ENCODE measurements at regions not wholly inside any gene's neighbourhood (a gene's known extent, or its start where the extent isn't known, plus 50 kb on each side); places are given as distances from the start of the nearest gene placed in this dataset.

DNA sequence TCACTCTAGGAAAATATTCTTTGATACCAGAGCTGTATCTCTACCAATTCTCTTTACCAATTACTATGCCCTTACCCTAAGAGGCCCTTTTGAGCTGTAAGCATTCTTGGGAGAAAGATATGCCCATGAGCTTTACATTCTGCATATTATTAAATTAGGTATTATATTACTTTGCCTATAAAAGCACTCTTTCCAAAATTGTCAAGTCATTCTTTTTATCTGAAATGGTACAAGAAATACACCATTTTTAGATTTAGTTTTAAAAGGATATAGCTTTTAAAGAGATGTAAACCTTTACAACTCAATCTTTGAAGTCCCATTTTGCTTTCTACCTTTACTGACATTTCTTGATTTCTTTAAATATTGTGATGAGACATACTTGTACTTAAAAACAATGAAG is 343.5 kb downstream of the C12orf50 start:
- TF ChIP-seq, protein P1, sequence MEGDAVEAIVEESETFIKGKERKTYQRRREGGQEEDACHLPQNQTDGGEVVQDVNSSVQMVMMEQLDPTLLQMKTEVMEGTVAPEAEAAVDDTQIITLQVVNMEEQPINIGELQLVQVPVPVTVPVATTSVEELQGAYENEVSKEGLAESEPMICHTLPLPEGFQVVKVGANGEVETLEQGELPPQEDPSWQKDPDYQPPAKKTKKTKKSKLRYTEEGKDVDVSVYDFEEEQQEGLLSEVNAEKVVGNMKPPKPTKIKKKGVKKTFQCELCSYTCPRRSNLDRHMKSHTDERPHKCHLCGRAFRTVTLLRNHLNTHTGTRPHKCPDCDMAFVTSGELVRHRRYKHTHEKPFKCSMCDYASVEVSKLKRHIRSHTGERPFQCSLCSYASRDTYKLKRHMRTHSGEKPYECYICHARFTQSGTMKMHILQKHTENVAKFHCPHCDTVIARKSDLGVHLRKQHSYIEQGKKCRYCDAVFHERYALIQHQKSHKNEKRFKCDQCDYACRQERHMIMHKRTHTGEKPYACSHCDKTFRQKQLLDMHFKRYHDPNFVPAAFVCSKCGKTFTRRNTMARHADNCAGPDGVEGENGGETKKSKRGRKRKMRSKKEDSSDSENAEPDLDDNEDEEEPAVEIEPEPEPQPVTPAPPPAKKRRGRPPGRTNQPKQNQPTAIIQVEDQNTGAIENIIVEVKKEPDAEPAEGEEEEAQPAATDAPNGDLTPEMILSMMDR (conservative IDR thresholded peaks at IDR 0.05): no peak
- H3K27me3 ChIP-seq (ENCODE audit: insufficient read depth, low read length): no peaks in the 10 kb centered on the region
- H3K36me3 Mint-ChIP-seq (ENCODE audit: insufficient read depth in 1 of 3, low read depth in 3 of 3): no peaks in the 10 kb centered on the region
- H3K4me3 Mint-ChIP-seq: no peak overlapping the region
- no peak overlapping the region for H2AK5ac ChIP-seq (ENCODE audit: insufficient read length, low read length)
- H3K79me2 ChIP-seq (ENCODE audit: insufficient read depth, low read length): no peaks in the 10 kb centered on the region
- no peak overlapping the region for H4K8ac ChIP-seq (replicated peaks; ENCODE audit: insufficient read length, low read depth, low read length)
- H3K18ac ChIP-seq (ENCODE audit: insufficient read length, low read depth, low read length): no peak overlapping the region
- no peak overlapping the region for H3K4me2 ChIP-seq (ENCODE audit: insufficient read depth, insufficient read length, low read length)
- no peak overlapping the region for H4K5ac ChIP-seq (ENCODE audit: insufficient read length, low read depth, low read length)
- no peak overlapping the region for H2BK15ac ChIP-seq (ENCODE audit: low read depth, low read length)
- H4K20me1 ChIP-seq (ENCODE audit: control insufficient read depth, insufficient read depth, insufficient read length): no peaks in the 10 kb centered on the region
- H3K79me1 ChIP-seq (ENCODE audit: insufficient read depth, low read depth, low read length, poor library complexity, severe bottlenecking): no peaks in the 10 kb centered on the region
- H4K91ac ChIP-seq (ENCODE audit: insufficient read length, low read depth, low read length): no peak overlapping the region
- H3K23me2 ChIP-seq (ENCODE audit: insufficient read length, low read depth, low read length, poor library complexity, severe bottlenecking): no peaks in the 10 kb centered on the region
- H3T11ph ChIP-seq (ENCODE audit: low read length): no peak overlapping the region
- no peak overlapping the region for H2AFZ ChIP-seq (ENCODE audit: low read length)
- peaks cover 2 to 5% of the 10 kb centered on the region in 2 experiments for H3K4me1 Mint-ChIP-seq
- no peaks in the 10 kb centered on the region for H3K4me1 ChIP-seq (ENCODE audit: insufficient read depth, low read length)
- H3K56ac ChIP-seq (ENCODE audit: insufficient read length, low read depth, low read length): no peak overlapping the region
- no peak overlapping the region for H3K27ac ChIP-seq (ENCODE audit: insufficient read length, low read depth, low read length)
- H3K23ac ChIP-seq (ENCODE audit: insufficient read length, low read depth, low read length): no peak overlapping the region
- no peak overlapping the region for H3K14ac ChIP-seq (ENCODE audit: insufficient read depth, low read length)
- no peak overlapping the region for H3K4ac ChIP-seq (ENCODE audit: low read depth, low read length)
- no peaks in the 10 kb centered on the region for H3K9me3 ChIP-seq (ENCODE audit: control insufficient read depth, low read depth, low read length)
- no peaks in the 10 kb centered on the region for H3K9me3 Mint-ChIP-seq
- no peak overlapping the region for H2BK12ac ChIP-seq (ENCODE audit: insufficient read length, low read depth, low read length)
- H2BK20ac ChIP-seq (ENCODE audit: low read depth, low read length, poor library complexity, severe bottlenecking): no peak overlapping the region
- H3K27ac Mint-ChIP-seq: no peak overlapping the region
- no peak overlapping the region for H3K9ac ChIP-seq (ENCODE audit: extremely low read depth, insufficient read length, low read length)
- no peak for DNase-seq
- no peak overlapping the region for H2BK5ac ChIP-seq (ENCODE audit: insufficient read length, low read length)
- no peak overlapping the region for H2BK120ac ChIP-seq (ENCODE audit: low read depth, low read length, poor library complexity, severe bottlenecking)
- H3K27me3 Mint-ChIP-seq (ENCODE audit: low read depth): no peaks in the 10 kb centered on the region
